GM10266 (cell line): ENCODE measurements at regions not wholly inside any gene's neighbourhood (a gene's known extent, or its start where the extent isn't known, plus 50 kb on each side); places are given as distances from the start of the nearest gene placed in this dataset.
"Not testable (repeated sequence)": the region's sequence is repeated elsewhere in the genome, so short reads cannot be mapped to it uniquely, and the experiment has no call there.

ENCODE experiments used
- DNase-seq: peaks from one replicate; pipeline ENCODE4 v3.0.0; 2012; ENCODE audit errors: extremely low spot score
- TF ChIP-seq, protein P1 (sequence below): IDR thresholded peaks from 2 replicates; pipeline ENCODE4 v1.5.1; 2012; ENCODE audit warnings: mild to moderate bottlenecking, low read depth; ENCODE audit not compliant: control insufficient read depth, insufficient read depth; ENCODE audit errors: missing control alignments

DNA sequence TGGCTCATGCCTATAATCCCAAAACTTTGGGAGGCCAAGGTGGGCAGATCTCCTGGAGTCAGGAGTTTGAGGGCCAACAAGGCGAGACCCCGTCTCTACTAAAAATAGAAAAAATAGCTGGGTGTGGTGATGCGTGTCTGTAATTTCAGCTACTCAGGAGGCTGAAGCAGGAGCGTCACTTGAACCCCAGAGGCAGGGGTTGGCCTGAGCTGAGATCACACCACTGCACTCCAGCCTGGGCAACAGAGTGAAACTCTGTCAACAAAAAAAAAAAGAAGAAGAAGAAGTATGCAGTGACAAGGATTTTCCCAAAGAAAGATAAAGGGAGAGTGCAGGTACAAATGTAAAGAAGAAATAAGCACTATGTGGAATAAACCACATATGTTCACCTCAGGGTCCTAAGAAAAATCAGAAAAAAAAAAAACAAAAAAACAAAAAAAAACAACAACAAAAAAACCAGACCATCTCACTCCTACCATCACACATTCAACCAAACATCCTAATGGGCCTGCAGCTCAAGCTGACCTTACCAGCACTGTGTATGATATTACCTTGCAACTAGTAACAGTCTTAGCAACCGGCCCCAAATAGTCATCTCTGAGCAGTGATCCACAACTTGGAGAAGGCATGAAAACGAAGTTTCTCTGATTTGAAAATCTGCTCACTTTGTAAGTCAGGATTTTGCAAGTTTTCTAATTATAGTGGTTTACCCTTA, 296.7 kb upstream of the PROK2 start:
- DNase-seq: no peak
- TF ChIP-seq, protein P1, sequence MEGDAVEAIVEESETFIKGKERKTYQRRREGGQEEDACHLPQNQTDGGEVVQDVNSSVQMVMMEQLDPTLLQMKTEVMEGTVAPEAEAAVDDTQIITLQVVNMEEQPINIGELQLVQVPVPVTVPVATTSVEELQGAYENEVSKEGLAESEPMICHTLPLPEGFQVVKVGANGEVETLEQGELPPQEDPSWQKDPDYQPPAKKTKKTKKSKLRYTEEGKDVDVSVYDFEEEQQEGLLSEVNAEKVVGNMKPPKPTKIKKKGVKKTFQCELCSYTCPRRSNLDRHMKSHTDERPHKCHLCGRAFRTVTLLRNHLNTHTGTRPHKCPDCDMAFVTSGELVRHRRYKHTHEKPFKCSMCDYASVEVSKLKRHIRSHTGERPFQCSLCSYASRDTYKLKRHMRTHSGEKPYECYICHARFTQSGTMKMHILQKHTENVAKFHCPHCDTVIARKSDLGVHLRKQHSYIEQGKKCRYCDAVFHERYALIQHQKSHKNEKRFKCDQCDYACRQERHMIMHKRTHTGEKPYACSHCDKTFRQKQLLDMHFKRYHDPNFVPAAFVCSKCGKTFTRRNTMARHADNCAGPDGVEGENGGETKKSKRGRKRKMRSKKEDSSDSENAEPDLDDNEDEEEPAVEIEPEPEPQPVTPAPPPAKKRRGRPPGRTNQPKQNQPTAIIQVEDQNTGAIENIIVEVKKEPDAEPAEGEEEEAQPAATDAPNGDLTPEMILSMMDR: no peak

- no peak for DNase-seq
- TF ChIP-seq, protein P1: no peak
Measured at GRCh38 chr3:72080800-72081199, 295.9 kb upstream of the PROK2 start.

DNA sequence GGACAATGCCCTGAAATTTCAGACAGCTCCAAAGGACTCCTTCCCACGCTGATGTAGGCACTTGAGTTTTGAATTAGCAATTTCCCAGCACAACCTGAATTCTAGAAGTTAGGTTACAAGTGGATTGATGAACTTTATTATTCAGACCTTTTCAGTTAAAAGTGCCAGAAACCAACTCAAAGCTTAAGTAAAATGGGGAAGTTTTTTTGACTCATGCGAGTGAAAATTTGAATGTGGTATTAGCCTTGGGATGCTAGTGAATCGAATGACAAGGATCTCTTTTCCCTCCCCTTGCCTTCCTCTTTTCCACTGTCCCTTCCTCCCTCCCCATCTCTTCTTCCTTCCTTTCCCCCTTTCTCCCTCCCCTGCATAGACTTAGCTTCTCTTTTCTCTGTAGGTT, 295.1 kb upstream of the PROK2 start:
- no peak for DNase-seq
- TF ChIP-seq, protein P1: no peak

DNA sequence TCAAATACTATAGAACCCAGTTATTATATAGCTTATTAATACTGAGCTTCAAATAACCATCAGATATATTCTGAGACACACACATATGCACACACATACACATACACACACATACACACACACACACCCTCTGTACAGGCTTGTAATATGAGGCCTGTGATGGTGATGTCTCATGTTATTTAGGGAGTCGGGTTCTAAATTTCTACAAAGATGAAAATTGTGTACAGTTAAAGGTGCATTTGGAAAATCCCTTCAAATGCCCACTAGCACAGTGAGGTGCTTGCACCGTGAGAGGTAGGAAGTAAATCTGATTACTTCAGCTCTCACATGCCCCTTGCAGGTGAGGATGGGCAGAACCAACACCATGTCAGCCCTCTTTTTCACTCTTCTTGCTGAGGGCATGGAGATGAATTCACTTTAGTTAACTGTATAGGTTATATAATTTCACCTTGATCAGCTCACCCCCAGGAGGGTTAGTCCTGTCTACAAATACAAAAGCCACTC, 294.5 kb upstream of the PROK2 start:
- TF ChIP-seq, protein P1: no peak
- DNase-seq: no peak

- TF ChIP-seq, protein P1: no peak
- no peak for DNase-seq
Measured at GRCh38 chr3:72078676-72079368, 293.9 kb upstream of the PROK2 start.

DNA sequence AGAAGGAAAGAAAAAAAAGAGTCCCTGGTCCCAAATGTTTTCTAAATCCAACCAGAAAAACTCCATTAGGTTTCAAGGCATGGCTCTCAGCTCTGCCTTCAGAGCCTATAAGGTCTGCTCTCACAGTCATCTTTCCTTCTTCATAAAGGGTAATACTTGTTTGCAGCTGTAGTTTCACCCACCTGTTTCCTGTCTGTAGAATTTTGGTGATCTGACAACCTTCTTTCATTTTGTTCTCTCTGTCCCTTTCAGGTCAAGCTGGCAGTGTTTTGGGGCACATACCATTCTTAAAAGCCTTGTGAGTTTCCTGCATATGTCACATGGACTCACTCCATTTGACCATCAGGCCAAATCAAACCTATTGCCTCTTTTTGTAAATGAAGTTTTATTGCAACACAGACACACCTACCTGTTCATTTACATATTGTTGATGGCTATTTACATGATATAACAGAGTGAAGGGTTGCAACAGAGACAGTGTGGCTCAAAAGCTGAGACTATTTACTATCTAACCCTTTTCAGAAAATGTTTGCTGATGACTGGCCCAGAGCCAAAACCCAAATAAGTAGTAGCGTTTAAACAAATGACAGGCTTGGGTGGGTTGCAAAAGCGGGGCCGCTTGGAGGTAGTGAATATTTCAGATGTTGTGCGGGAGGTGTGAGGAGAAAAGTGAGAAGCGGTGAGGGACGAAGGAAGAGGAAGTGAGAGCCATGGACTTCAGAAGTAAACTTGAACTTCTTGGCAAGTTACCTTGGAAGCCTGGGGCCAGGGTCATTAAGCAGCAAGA, 292.7 kb upstream of the PROK2 start:
- TF ChIP-seq, protein P1: no peak
- DNase-seq: peak; percentile 16

GRCh38 chr3:72075848-72076247, 290.9 kb upstream of the PROK2 start:
- not testable (repeated sequence) for DNase-seq
